Neural progenitor cell (in vitro differentiated cells): ENCODE measurements at regions not wholly inside any gene's neighbourhood (a gene's known extent, or its start where the extent isn't known, plus 50 kb on each side); places are given as distances from the start of the nearest gene placed in this dataset.

ENCODE experiments used
- CTCF ChIP-seq: fragments of 200-600 bp; sonication (generic); IDR thresholded peaks from 2 replicates; pipeline ENCODE4 v1.5.1; 2017; ENCODE audit warnings: antibody characterized with exemption, mild to moderate bottlenecking
- EZH2 ChIP-seq: fragments of 200-600 bp; sonication (generic); IDR thresholded peaks from 2 replicates; pipeline ENCODE4 v1.6.1; 2017; ENCODE audit warnings: antibody characterized with exemption, mild to moderate bottlenecking, moderate library complexity
- EZH2phosphoT487 ChIP-seq: fragments of 200-600 bp; sonication (generic); IDR thresholded peaks from 2 replicates; pipeline ENCODE4 v1.6.1; 2017; ENCODE audit warnings: antibody characterized with exemption

- TF ChIP-seq CTCF (no peak), EZH2 (no peak), EZH2phosphoT487 (no peak)
These were observed 240.1 kb upstream of the PPP1R2C start for GRCh38 chrX:43018031-43018430.
